ENCODE measurements at regions not wholly inside any gene's neighbourhood (a gene's known extent, or its start where the extent isn't known, plus 50 kb on each side); places are given as distances from the start of the nearest gene placed in this dataset.

DNA sequence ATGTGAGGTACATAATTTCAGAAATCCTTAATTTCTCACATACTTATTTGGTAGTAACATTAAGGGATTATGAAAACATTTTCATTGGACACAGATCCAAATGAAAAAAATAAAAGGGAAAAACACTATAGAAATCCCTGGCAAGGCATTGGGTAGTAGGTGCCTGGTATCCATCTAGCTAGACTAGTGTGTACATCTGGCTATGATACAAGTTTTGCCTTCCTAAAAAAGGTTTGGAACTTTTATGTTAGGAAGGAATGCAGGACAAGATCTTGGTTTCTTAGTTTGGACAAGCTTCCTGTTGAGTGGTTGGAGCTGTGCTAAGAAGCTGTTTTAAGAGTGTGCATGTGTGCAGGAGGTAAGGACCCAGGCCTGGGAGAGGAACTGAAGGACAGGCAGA lies 252.3 kb upstream of the GLI3 start:
- DNase-seq: no peak

GRCh38 chr7:42485301-42485766 lies 248.3 kb upstream of the GLI3 start:
- DNase-seq: no peak

DNA sequence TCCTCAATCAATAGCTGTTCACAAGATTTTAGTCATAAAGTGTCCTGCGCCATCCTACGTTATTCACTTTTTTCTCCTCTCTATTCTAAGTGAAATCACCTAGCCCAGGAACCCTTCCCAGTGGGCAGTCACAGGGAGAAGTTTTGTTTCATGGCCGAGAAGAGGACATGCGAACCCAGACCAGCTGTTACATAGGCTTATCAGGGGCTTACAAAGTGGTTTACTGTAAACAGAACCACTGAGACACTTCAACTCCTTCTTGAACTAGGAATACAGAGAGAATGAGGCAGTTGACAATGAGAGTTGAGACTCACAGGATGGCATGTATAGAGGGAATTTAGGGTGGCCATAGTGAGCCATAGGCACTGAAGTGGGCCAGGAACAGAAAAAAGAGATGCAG lies 246.9 kb upstream of the GLI3 start:
- no peak for DNase-seq

DNA sequence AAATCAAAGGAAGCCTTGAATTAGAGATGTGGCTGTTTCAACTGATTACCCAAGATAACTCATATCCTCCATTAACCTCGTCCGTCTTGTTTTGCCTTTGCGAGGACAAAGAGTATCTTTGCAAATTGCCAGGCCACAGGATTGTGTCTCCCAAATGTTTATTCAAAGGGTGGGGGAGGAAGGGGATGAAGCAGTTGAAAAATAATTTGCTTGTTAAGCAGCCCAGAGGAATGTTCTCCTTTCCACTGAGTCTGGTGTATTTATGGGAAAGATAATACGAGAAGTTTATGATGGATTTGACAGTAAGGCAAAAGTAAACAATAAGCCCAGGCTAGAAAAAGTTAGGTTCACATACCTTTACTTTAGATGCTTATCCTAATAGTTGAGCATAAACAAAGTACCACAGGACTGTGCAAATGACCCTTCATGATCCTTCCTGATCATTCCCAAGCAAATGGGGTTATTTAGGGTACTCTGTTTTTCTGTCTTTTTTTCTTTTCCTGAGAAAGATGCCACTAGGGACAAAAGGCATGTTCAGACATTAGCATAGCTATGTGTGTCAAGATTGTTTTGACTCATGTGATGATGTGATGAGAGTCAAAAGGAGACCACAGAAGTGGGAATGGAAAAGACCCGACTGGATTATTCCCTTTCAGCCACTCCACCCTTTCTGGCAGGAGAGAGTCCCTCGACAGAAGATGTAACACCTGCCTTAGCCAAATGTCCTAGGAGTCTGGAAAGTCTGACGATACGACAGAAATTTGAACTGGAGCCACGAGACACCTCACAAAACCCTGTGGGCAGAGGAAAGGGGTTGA lies 243.0 kb upstream of the GLI3 start:
- DNase-seq: no peak

- DNase-seq: no peak
Observed at GRCh38 chr7:42479452-42479815, 242.4 kb upstream of the GLI3 start.

DNA sequence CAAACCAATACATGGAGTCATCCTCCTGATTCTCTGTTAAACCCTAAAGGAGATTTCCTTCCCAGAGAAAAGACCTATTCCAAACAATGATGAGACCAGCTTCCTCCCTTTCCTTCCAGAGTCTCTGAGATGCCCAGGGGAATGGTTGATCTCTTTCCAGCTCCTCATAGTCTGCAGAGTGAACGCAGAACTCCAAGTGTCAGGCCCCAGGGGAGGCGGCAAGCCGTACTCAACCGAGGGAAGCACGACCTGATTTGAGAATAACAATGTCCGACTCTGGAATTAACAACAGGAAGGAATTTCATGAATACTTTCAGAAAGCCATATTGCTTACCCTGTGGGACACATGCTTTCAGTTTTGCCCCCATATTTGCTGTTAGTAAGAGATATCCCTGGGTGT lies 241.7 kb upstream of the GLI3 start:
- no peak for DNase-seq

GRCh38 chr7:42476255-42476654 lies 239.2 kb upstream of the GLI3 start:
- DNase-seq: no peak

DNA sequence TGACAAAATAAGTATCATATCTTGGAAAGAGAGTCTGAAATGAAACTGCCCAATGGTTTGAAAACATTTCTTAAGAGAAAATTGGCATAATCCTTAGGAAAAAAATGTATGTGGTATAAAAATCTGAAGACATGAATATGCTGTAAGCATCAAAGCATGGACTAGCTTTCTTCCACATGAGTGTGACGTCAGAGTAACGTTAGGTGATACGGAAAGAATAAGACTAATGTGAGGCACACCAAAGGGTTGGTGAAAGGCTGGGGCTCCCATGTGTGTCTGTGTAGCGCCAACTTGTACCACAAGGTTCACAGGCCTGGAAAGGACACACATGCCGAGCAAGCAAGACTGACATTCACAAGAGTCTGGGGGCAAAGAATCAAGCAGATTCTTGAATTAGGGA lies 238.1 kb upstream of the GLI3 start:
- no peak for DNase-seq

DNA sequence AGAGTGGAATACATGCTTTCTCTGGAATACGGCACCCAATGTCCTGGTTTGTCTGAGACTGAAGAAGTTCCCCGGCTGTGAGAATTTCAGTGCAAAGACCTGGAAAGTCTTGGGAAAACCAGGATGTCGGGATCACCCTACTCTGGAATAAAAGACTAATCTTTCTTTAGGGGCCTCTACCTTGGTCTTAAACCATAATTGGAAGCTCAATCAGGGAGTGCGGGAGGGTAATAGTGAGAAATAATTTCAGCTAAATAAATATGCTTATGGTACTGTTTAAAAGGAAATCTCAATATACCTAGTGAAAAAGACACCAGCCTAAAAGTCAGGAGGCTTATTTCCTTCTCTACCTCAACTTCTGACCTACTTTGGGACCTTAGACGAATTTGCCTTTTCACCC lies 236.1 kb upstream of the GLI3 start:
- no peak for DNase-seq

DNA sequence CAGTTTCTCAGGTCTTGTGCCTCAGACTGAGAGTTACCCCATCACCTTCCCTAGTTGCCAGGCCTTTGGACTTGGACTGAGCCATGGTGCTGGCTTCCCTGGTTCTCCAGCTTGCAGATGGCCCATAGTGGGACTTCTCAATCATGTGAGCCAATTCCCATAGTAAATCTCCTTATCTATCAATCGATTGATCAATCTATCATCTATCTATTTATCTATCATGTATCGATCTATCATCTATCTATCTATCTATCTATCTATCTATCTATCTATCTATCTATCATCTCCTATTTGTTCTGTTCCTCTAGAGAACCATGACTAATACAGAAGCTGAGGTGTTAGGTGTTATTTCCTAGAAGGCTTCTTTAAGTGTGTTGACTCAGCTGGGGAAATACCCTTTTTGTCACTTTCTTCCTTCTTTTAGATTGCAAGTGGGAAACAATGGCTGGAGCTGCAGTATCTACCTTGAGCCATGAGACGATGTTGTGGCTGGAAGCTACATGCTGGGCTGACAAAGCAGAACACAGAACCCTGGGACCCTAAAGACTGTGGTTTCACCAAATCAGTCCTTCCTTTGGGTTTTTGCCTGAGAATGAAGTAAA lies 234.7 kb upstream of the GLI3 start:
- no peak for DNase-seq

- DNase-seq: no peak
Observed at GRCh38 chr7:42469341-42469740, 232.3 kb upstream of the GLI3 start.

DNA sequence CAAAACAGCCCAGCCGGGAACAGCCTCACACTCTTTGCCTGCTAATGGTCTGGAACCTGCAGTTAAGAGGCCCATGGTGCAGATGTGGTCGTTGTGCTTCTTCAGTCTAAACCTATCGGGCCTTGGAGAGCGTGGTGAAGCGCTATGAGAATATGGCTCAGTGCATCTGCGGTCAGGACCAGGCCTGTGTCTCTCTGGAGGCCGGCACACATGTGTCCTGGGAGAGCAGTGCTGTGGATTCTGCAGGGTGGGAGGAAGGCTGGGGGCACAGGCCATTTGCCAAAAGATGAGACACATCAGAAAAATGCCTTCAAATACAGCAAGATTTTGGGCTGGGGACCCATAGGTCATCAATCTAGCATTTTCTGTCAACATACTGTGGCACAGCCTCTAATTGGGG lies 231.5 kb upstream of the GLI3 start:
- no peak for DNase-seq

DNA sequence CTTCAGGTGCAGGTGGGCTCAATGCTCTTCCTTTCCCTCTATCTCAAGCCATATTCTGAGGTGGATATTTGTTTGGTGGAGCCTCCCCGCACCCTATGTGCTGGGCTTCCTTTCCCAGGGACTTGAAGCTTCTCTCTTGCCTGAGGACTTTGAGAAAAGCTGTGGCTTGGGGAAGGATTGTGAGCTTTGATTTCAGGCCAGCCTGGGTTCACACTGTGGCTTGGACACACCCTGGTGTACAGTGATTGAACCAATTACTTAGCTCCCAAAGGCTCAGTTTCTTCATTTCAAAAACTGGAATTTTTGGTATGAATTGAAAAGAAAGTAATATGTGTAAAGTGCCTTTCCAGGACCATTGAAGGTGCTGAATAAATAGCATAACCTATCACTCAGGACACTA lies 224.5 kb upstream of the GLI3 start:
- DNase-seq: no peak

DNA sequence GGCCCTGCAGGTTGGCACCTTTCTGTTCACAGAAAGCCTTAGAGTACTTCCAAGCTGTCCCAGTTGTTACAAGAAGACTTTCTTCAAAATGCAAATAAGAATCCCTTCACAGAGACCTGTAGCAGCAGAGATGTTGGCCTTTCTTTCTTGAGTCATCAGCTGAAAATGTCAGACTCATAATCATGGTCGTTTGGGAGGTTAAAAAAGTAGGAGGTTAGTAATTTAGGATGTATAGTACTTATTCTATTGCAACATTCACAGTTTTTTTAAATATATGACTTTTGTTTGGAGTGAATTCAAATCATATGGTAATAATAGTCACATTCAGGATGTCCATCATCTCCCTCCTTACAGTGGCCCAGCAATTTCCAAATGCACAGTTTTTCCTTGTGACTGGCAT lies 223.9 kb upstream of the GLI3 start:
- no peak for DNase-seq

- DNase-seq: no peak
Observed at GRCh38 chr7:42460148-42460547, 223.1 kb upstream of the GLI3 start.

DNA sequence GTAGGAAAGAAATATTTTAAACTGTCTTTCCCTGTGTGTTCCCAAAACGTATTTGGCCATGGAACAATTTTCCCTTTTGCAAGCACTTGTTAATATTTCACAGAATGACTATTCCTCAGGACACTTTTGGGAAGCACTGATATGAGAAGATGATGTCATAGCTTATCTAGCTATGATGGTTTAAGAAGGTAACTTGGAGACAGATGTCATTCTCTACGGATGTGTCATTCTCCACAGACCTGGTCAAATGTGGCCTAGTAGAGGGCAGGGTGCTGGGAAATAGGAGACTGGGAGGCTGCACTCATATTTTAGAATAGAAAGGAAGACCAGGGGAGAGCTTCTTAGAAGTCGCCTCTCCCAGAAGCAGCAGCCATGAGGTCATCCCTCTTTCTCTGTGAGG lies 220.7 kb upstream of the GLI3 start:
- DNase-seq: no peak

DNA sequence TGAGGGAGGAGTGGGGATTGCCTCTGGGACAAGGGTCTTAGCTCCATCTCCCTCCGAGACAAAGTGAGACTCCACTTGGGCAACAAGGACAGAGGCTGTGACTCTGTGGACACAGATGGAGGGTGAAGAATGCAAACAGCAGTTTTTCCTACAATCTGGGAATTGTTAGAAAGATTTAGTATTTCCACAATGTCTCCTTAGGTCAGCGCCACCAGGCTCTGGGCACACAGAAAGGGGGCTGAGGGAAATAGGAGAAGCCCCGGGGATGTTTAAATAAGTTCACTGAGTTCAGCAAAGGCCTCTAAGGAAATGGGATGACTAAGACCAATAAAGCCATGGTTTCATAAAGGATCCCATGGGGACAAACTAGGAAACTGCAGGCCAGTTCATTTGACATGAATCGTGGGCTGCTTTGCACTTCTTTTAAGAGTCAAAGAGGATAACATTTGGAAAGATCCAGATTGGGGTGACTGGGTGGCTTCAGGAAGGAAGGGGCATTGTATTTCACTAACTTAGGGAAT lies 219.8 kb upstream of the GLI3 start:
- no peak for DNase-seq

DNA sequence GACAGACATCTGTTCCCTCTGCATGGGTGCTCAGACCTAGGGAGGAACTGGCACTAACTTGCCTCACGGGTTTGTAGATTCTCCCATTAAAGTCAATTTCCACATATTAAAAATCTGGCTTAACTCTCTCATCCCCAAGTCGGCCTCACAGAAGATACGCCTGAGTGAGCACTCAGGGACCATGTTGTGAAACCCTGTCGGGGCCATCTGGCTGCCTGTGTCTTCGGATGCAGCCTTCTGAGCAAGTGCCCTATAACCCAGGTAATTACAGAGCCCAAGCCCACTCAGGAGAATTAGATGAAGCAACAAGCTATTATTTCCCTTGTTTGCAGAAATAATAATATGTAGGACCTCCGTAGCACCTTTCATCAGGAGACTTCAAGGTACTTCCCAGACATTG lies 219.3 kb upstream of the GLI3 start:
- DNase-seq: no peak

DNA sequence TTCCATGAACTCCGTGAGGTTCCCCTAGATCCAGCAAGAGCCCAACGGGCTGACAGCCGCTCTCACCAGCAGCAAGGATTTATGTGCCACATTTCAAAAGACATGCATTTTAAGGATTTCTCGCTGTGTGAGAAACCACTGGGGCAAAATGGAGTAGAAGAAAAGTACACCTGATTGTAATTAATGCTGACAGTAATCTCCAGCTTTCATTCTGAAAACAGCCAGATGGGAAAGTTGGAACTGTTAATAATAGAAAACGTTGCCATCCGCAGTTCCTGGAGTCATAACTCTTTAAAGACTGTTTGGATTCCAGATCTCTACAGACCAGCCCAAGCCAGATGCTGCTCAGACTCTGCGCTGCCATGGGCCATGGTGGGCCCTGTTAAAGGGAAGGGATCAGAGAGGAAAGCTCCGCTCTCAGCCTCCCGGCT lies 216.9 kb upstream of the GLI3 start:
- no peak for DNase-seq

DNA sequence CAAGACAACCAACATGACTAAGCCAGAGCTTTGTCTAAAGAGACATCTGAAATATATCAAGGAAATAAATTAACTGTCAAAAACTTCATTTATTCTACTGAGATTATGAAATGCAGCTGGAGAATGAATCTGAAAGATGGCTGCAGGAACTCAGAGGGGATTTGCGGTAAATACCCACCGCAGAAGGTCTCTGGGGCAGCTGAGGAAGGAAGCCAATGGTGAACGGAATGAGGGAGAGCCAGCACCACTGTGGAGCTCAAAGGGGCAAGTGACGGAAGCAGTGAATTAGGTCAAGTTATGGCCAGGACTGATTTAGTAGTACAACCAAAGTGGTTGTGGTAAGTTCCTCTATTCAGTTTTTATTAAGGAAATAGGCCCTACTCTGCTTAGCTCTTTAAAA lies 215.3 kb upstream of the GLI3 start:
- no peak for DNase-seq

DNA sequence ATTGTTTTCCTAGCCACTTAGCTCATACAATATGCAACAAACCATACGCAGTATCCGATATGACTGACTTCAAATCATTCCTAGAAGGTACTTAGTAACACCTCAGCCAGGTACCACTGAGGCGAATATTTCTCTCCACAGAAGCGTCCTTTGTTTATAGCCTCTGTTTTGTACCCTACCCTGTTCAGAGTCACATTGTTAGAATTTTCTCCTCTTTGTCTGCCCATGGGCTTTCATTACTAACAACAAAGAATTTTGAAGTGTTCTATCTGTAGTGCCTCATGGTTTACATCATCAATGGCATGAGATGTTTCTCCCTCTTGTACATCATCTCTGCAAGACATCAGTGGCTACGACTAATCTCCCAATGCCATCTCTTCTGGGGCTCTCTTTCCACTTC lies 212.4 kb upstream of the GLI3 start:
- DNase-seq: no peak

- no peak for DNase-seq
Observed at GRCh38 chr7:42448901-42449300, 211.9 kb upstream of the GLI3 start.

DNA sequence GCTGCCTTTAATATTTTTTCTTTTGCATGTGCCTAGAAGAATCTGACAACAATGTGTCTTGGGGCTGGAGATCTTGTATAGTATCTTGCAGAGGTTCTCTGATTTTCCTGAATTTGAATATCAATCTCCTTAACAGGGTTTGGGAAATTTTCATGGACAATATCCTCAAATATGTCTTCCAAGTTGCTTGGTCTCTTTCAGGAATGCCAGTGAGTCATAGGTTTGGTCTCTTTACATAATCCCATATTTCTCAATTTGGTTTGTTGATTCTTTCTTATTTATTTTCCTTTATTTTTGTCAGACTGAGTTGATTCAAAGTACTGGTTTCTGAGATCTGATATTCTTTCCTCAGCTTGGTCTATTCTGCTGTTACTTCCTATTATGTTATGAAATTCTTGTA lies 208.7 kb upstream of the GLI3 start:
- peak; percentile 8 for DNase-seq

DNA sequence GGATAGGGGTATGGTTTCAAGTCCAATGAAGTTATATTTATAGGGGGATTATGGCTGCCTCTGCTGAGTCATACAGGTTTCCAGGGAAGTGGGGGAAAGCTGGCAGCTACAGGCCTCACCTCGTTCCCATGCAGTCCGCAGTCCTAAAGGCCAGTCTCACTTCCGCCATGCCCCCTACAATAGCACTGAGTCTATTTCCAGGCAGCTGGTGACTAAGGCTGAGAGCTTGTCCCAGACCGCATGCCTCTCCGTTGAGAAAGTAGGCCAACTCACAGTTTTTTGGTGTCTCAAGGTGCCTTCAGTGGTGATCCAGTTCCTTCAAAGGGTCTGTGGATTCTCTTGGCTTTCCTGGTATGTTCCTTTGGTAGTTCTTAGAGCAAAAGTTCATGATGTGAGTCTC lies 203.9 kb upstream of the GLI3 start:
- DNase-seq: no peak

- no peak for DNase-seq
Observed at GRCh38 chr7:42432644-42433043, 195.6 kb upstream of the GLI3 start.

All from EL (cell line).